GM21447 (cell line): ENCODE measurements at regions not wholly inside any gene's neighbourhood (a gene's known extent, or its start where the extent isn't known, plus 50 kb on each side); places are given as distances from the start of the nearest gene placed in this dataset.
"Not testable (repeated sequence)": the region's sequence is repeated elsewhere in the genome, so short reads cannot be mapped to it uniquely, and the experiment has no call there.

ENCODE experiments used
- ATAC-seq: cut with Tn5 transposase; IDR thresholded peaks from one replicate; pipeline ENCODE4 v1.9.1; 2021; ENCODE audit not compliant: unreplicated experiment

GRCh38 chr4:64016893-64017292 lies 392.4 kb downstream of the TECRL start:
- no peak for ATAC-seq

GRCh38 chr4:64014647-64015046 lies 394.6 kb downstream of the TECRL start:
- no peak for ATAC-seq

GRCh38 chr4:64001229-64001898 lies 407.9 kb downstream of the TECRL start:
- no peak for ATAC-seq

GRCh38 chr4:64000241-64000640 lies 409.0 kb downstream of the TECRL start:
- ATAC-seq: no peak

- no peak for ATAC-seq
Measured at GRCh38 chr4:63986253-63986652, 423.0 kb downstream of the TECRL start.

GRCh38 chr4:63983224-63983623 lies 426.0 kb downstream of the TECRL start:
- no peak for ATAC-seq

GRCh38 chr4:63965875-63966274 lies 443.4 kb downstream of the TECRL start:
- ATAC-seq: no peak

- not testable (repeated sequence) for ATAC-seq
Measured at GRCh38 chr4:63942706-63943286, 466.5 kb downstream of the TECRL start.

GRCh38 chr4:63937961-63938360 lies 471.3 kb downstream of the TECRL start:
- no peak for ATAC-seq

- no peak for ATAC-seq
Measured at GRCh38 chr4:63922146-63922545, 487.1 kb downstream of the TECRL start.

- ATAC-seq: no peak
Measured at GRCh38 chr4:63921561-63921960, 487.7 kb downstream of the TECRL start.

GRCh38 chr4:63919636-63920365 lies 489.4 kb downstream of the TECRL start:
- no peak for ATAC-seq

GRCh38 chr4:63906660-63907183 lies 502.5 kb downstream of the TECRL start:
- ATAC-seq: no peak

- ATAC-seq: no peak
Measured at GRCh38 chr4:63904201-63904600, 505.0 kb downstream of the TECRL start.

GRCh38 chr4:63901304-63901703 lies 507.9 kb downstream of the TECRL start:
- no peak for ATAC-seq

- ATAC-seq: no peak
Measured at GRCh38 chr4:63898961-63899360, 510.3 kb downstream of the TECRL start.

- ATAC-seq: no peak
Measured at GRCh38 chr4:63894161-63894560, 515.1 kb downstream of the TECRL start.

- ATAC-seq: no peak
Measured at GRCh38 chr4:63869370-63869769, 539.9 kb downstream of the TECRL start.

- ATAC-seq: no peak
Measured at GRCh38 chr4:63851496-63851895, 557.8 kb downstream of the TECRL start.

GRCh38 chr4:63841266-63841665 lies 568.0 kb downstream of the TECRL start:
- no peak for ATAC-seq

- ATAC-seq: no peak
Measured at GRCh38 chr4:63831590-63832155, 577.6 kb downstream of the TECRL start.
